PFSK-1 (cell line): ENCODE measurements at regions not wholly inside any gene's neighbourhood (a gene's known extent, or its start where the extent isn't known, plus 50 kb on each side); places are given as distances from the start of the nearest gene placed in this dataset.

Source experiments
- FOXP2 ChIP-seq: optimal IDR thresholded peaks from 2 replicates; pipeline ENCODE3; 2011; ENCODE audit warnings: borderline replicate concordance, control low read depth, inconsistent platforms; ENCODE audit not compliant: insufficient read depth; ENCODE audit errors: extremely low read length, extremely low read depth
- POLR2AphosphoS5 ChIP-seq: IDR thresholded peaks from 2 replicates; pipeline ENCODE4 v1.6.1; 2012; ENCODE audit warnings: low read depth, mild to moderate bottlenecking, control low read depth, low read length, moderate library complexity
- REST ChIP-seq, 2 experiments: IDR thresholded peaks; 2 replicates each; pipeline versions ENCODE4 v1.6.1 to v1.8.0; 2011 to 2012; ENCODE audit warnings: low read depth in 2 of 2, low read length in 2 of 2, control low read depth in 1 of 2, inconsistent platforms in 1 of 2, mild to moderate bottlenecking in 1 of 2, moderate library complexity in 1 of 2; ENCODE audit not compliant: insufficient read depth in 1 of 2
- SIN3A ChIP-seq: IDR thresholded peaks from 2 replicates; pipeline ENCODE4 v1.6.1; 2012; ENCODE audit warnings: mild to moderate bottlenecking, low read length, moderate library complexity, borderline replicate concordance; ENCODE audit not compliant: insufficient read depth
- TAF1 ChIP-seq: IDR thresholded peaks from 2 replicates; pipeline ENCODE4 v1.6.1; 2012; ENCODE audit warnings: low read length, control low read depth, borderline replicate concordance; ENCODE audit not compliant: insufficient read depth

- TF ChIP-seq TAF1 (no peak), SIN3A (no peak), POLR2AphosphoS5 (no peak), REST (IDR thresholded peaks at IDR 0.05; ENCODE audit: insufficient read depth in 1 of 2, low read depth in 2 of 2, low read length in 2 of 2) (no peak), FOXP2 (no peak)
These were observed 65.1 kb downstream of the RRM2 start for GRCh38 chr2:10187661-10188060.

GRCh38 chr2:10188211-10188610 is 65.7 kb downstream of the RRM2 start:
- TF ChIP-seq POLR2AphosphoS5, result no peak
- no peak for TF ChIP-seq FOXP2
- no peak for TF ChIP-seq SIN3A
- TF ChIP-seq REST (IDR thresholded peaks at IDR 0.05; ENCODE audit: insufficient read depth in 1 of 2, low read depth in 2 of 2, low read length in 2 of 2), result no peak
- no peak for TF ChIP-seq TAF1

GRCh38 chr2:10188729-10189305 is 66.3 kb downstream of the RRM2 start:
- TF ChIP-seq SIN3A (no peak), POLR2AphosphoS5 (no peak), REST (IDR thresholded peaks at IDR 0.05; ENCODE audit: insufficient read depth in 1 of 2, low read depth in 2 of 2, low read length in 2 of 2) (no peak), TAF1 (no peak), FOXP2 (no peak)

- TF ChIP-seq TAF1, result no peak
- TF ChIP-seq POLR2AphosphoS5, result no peak
- no peak for TF ChIP-seq FOXP2
- no peak for TF ChIP-seq SIN3A
- TF ChIP-seq REST (IDR thresholded peaks at IDR 0.05; ENCODE audit: insufficient read depth in 1 of 2, low read depth in 2 of 2, low read length in 2 of 2), result no peak
These were observed 67.7 kb downstream of the RRM2 start for GRCh38 chr2:10190255-10190654.

- no peak for TF ChIP-seq POLR2AphosphoS5
- no peak for TF ChIP-seq SIN3A
- no peak for TF ChIP-seq REST (IDR thresholded peaks at IDR 0.05; ENCODE audit: insufficient read depth in 1 of 2, low read depth in 2 of 2, low read length in 2 of 2)
- no peak for TF ChIP-seq FOXP2
- TF ChIP-seq TAF1, result no peak
These were observed 68.4 kb downstream of the RRM2 start for GRCh38 chr2:10190737-10191532.
